ENCODE measurements at regions not wholly inside any gene's neighbourhood (a gene's known extent, or its start where the extent isn't known, plus 50 kb on each side); places are given as distances from the start of the nearest gene placed in this dataset.

GRCh38 chr10:94282369-94282768 lies 80.4 kb downstream of the NOC3L start:
- TF ChIP-seq CTCF (conservative IDR thresholded peaks at IDR 0.05; ENCODE audit: low read depth in 2 of 2): no peak
- no peak for TF ChIP-seq EZH2phosphoT487 (IDR thresholded peaks at IDR 0.05; ENCODE audit: unreplicated experiment)
- TF ChIP-seq ZNF331 (CRISPR knock-in tag; IDR thresholded peaks at IDR 0.05; ENCODE audit: low read depth): no peak
- TF ChIP-seq EZH2 (IDR thresholded peaks at IDR 0.05; ENCODE audit: low read depth, unreplicated experiment): no peak

Measured in GM23338 (cell line).